ENCODE measurements at regions not wholly inside any gene's neighbourhood (a gene's known extent, or its start where the extent isn't known, plus 50 kb on each side); places are given as distances from the start of the nearest gene placed in this dataset.
"Not testable (repeated sequence)": the region's sequence is repeated elsewhere in the genome, so short reads cannot be mapped to it uniquely, and the experiment has no call there.

- no peak for DNase-seq
These were observed 220.3 kb downstream of the SEC23IP start for GRCh38 chr10:120112809-120113208.

DNA sequence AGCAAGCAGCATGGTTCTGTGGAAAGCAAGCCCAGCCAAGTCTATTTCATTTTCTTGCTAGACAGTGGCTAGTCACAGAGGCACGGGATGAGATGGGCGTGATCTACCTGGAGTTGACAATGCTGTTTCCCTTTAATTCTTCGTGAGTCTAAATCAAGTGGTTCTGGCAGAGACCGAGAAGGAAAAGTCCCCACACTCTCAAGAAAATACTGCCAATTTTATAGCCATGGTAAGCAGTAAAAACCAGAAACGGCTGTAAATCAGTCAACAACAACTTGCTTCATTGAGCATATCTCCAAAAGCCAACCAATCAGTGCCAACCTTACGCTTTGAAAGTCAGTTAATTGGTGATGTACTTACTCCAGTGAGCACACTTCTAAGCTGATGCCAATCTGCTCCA, 223.4 kb downstream of the SEC23IP start:
- no peak for DNase-seq

DNA sequence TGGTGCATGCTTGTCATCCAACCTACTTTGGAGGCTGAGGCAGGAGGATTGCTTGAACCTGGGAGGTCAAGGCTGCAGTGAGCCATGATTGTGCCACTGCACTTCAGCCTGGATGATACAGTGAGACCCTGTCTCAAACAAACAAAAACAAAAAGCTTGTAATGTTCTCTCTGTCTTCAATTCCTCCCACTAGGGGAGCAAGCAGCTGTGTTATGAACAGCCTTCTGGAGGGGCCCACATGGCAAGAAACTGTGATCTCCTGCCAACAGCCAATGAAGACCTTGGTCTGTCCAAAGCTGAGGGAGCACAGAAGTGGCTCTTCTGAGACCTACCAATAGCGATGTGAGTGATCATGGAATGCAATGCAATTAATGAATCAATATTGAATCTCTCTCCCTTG, 229.2 kb downstream of the SEC23IP start:
- DNase-seq = no peak

DNA sequence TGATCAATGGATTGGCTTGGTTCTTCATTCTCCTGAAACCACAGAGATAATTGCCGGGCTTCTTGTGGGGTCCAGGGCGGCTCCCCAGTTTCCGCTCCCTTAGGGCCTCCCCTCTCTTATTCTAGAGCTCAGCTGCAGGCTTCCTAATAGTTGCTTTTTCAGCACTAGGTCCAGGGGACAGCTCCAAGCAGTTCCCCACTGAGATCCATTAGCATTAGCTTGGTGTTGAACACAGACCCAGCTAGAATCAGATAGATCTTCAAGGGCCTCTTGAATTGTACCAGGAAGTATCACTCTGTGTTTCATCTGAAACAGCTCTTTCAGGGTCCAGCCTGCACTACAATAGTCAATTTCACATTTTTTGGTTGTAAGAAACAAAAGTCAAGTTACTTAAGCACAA, 238.7 kb downstream of the SEC23IP start:
- no peak for DNase-seq

DNA sequence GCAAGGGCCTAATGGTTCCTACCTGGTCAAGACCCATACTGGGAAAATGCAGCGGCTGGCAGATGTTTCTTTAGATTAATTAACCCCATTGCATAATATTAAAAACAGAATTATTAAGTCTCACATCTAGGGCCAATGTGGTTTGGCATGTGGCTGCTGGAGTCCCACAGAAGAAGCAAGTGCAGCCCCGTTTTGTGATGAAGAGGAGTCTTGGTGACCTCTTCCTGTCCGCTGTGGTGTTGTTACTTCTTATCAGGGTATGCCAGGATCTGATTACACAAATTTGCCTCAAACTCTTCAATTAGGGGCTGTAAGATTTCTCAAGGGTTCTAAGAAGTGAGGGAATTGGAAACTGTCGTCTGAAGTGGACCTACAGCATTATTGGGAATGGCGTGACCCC, 240.3 kb downstream of the SEC23IP start:
- DNase-seq = no peak

- no peak for DNase-seq
These were observed 246.2 kb downstream of the SEC23IP start for GRCh38 chr10:120138689-120139088.

GRCh38 chr10:120145107-120145506, 252.6 kb downstream of the SEC23IP start:
- no peak for DNase-seq

DNA sequence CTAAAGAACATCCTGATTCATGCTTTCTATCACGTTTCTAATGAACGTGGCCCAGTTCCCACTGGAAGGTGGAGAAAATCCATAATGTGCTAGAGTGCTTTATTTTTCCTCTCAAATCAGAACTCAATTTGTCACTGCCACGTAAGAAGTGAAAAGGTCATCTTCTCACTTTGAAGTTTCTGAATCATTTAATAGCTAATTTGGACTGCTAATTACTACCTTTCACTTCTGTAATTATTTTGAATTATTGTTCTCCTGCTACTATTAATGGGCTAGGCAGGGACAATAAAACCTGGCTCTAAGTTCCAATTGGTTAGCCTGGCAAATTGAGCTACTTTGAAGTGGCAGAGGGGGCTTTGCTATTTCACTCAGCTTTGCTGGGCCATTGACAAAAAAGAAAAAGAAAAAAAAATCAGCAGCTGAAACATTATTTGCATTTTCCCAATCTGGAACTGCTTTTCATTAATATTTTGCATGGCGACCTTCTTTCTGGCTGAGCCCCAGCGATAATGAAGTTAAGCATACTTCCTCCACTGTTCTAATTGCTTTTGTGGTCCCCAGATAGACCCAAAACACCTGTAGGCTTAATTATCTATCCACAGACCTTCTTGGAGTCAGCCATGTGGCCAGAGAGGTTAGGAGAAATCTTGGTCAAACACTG, 264.2 kb downstream of the SEC23IP start:
- DNase-seq = no peak

DNA sequence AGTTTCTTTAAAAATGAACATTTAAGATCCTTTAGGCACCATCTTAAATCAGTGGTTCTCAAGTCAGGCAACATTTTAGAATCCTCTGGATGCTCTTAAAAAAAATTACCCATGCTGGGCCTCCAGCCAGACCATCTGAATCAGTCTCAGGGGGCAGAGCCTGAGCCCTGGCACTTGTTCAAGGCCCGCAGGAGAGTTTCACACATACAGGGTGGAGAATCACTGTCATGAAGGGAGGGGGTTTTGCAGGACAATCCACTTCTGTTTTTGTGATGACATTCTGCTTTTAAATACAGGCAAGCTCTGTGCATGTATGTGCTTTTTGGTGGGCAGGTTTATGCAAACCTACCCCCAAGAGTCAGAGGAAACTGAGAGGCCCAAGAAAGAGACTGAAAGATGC, 268.6 kb downstream of the SEC23IP start:
- DNase-seq = no peak

DNA sequence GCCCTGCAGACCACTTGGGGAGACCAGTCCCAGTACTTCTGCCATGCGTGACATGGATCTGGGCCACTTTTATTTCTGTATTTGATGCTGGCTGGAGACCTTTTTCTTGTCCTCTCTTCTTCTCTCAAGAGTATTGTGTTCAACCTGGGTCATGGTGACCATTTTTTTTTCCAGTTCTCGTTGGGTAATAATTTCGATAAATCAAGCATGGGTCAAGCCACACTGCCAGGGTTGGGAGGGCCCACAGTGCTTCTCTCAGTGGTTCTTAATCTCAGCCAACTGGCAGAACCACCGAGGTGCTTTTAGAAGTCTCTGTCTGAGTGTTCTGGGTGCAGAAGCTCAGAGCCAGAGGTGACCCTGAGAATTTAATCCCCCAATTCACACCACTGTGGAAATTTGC, 269.9 kb downstream of the SEC23IP start:
- DNase-seq = no peak

GRCh38 chr10:120172356-120172755, 279.8 kb downstream of the SEC23IP start:
- DNase-seq = no peak

DNA sequence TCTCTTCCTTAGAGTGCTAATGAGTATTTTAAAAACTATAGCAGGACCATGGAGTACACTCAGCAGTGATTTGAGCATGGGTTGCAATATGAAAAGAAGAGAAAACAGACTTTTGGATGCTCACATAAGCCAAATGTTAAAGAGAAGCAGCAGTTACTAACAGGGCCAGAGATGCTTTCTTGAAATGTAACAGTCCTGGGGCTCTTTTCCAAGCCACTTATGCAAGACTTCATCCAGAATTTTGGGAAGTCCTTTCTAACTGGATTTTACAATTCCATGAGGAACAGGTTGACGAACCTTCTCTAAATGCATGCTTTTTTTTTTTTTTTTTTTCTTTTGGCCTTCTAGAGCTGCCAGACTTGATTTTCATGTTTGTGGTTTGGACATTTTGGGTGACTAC, 282.0 kb downstream of the SEC23IP start:
- DNase-seq = no peak

DNA sequence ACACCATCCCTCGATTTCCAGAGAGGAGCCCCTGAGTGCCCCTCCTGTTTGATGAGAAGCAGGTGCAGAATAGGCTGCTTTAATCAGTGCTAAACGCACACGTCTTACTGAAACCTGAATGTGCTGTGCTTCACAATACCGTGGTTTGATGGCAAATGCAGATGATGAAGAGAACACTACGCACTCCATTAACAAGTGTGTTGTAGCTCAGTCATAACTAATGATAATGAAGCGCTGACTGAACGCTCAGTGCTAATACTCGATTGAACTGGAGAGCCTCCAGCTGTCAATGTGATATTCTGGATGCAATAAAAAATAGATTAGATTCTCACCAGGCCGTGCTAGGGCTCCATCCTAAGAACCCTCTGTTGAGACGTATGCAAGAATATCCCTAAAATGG, 279.7 kb upstream of the PLPP4 start:
- DNase-seq = no peak

- no peak for DNase-seq
These were observed 276.9 kb upstream of the PLPP4 start for GRCh38 chr10:120180160-120180559.

GRCh38 chr10:120181154-120181553, 275.9 kb upstream of the PLPP4 start:
- no peak for DNase-seq

DNA sequence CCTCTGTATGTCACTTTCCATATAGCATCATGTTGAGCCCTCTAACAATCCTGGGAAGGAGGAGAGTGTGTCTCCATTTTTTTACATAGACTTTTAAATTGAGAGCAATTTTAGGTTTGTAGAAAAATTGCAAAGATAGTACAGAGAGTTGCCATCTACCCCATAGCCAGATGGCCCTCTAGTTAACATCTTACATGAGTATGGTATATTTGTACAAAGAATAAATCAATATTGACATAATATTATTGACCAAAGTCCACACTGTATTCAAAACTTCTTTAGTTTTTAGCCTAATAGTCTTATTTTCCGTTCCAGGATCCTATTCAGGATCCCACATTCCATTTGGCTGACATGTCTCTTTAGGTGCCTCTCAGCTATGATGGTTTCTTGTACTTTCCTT, 274.6 kb upstream of the PLPP4 start:
- DNase-seq = no peak

DNA sequence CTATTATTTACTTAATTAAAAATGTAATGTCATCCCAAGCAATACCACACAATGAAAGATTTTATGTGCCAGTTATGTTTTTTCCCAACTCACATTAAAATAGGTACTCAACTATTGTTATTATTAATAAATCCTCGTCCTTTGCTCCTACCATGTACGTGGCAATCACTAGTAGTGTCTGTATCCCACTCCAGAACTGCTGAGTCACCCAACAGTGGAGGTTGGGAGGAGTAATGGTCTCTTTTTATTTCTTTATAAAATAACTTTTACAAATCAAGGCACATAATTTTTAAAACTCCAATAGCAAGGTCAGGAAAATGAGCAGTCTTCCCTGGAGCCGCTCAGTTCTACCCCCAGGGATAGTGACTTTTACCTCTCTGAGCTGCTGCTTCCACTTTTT, 273.5 kb upstream of the PLPP4 start:
- DNase-seq = no peak

DNA sequence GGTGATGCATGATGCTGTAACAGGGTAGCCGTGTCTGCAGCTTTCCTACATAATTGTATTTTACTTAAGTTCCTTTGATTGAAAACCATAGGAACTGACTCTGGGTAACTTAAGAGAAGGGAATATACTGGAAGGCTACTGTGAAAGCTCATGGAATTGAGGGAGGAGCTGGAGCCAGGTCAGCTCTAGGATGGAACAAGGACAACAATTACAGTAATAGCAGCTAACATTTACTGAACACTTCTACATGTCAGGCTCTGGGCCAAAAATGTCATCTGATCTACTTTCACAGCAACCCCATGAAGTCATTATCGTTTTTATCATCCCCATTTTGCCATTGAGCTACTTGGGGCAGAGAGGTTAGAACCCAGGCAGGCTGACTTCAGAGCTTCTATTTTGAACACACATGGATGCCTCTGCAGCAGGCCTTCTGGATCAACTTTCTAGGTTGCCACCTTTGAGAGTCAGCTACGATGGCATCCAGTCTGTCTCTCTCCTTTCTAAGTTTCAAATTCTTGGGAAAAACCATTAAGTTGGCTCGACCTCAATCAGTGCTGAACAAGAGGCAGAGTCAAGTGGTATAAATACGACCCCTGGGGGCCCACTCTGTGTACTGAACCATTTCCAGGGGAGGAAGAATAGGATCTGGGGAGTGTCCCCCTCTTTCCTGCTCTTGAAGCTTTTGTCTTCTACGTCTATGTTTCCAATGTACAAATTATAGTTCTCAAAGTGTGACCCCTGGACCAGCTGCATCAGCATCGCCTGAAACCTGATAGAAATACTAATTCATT, 272.3 kb upstream of the PLPP4 start:
- DNase-seq = no peak

DNA sequence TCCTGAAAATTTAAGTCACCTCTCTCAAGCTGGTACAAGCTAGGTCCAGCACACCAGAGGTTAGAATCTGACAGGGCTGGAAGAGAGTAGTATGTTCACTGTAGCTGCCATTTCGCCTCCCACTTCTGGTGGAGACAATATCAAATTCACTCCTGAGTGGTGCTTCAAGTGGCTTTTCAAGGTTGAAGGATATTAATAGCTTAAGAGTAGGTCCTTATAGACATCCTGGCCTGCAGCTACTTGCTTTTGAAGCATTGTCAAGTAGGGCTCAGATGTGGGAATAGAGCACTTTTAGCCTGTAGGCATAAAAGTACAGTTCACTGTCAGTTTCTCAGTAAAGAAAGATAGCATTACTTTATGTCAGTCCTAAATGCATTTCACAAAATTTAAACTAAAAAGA, 270.5 kb upstream of the PLPP4 start:
- DNase-seq = no peak

- DNase-seq = not testable (repeated sequence)
These were observed 269.9 kb upstream of the PLPP4 start for GRCh38 chr10:120187168-120187567.

GRCh38 chr10:120188950-120189349, 268.1 kb upstream of the PLPP4 start:
- DNase-seq = no peak

- DNase-seq = no peak
These were observed 260.9 kb upstream of the PLPP4 start for GRCh38 chr10:120195984-120196712.

DNA sequence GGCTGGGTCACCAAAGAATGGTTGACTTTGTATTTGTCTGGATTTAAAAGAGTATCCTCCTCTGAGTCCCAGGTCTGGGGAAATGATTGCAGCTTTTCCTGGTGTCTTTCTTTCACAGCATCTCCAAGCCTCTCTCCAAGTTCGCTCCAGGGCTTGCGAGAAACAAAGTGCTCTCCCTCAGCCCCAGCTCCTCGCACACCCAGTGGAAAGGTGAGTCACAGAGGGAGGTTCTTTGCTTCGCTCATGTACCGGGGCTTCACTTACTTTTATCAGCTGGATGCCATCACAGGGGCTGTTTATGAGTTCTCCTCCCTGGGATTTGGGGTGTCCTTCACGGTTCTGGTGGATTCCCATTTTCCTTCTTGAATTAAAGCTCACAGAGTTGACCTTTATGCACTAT, 252.2 kb upstream of the PLPP4 start:
- DNase-seq = no peak

- no peak for DNase-seq
These were observed 251.5 kb upstream of the PLPP4 start for GRCh38 chr10:120205368-120206018.
